HG02678 (cell line): ENCODE measurements at regions not wholly inside any gene's neighbourhood (a gene's known extent, or its start where the extent isn't known, plus 50 kb on each side); places are given as distances from the start of the nearest gene placed in this dataset.
"Not testable (repeated sequence)": the region's sequence is repeated elsewhere in the genome, so short reads cannot be mapped to it uniquely, and the experiment has no call there.

Source experiments
- ATAC-seq: cut with Tn5 transposase; IDR thresholded peaks from one replicate; pipeline ENCODE4 v1.9.1; 2021; ENCODE audit warnings: mild to moderate bottlenecking, moderate library complexity; ENCODE audit not compliant: unreplicated experiment

DNA sequence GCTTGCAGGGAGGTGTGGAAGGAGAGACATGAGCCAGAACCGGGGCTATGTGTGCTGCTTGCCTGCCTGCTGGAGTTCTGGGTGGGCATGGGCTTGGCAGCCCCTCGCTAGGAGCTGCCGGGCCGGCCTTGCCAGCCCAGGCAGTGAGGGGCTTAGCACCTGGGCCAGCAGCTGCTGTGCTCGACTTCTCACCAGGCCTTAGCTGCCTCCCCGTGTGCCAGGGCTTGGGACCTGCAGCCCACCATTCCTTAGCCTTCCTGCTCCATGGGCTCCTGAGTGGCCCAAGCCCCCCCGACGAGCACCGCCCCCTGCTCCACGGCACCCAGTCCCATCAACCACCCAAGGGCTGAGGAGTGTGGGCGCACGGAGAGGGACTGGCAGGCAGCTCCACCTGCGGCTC, 111.3 kb downstream of the OTOP1 start:
- ATAC-seq: not testable (repeated sequence)

DNA sequence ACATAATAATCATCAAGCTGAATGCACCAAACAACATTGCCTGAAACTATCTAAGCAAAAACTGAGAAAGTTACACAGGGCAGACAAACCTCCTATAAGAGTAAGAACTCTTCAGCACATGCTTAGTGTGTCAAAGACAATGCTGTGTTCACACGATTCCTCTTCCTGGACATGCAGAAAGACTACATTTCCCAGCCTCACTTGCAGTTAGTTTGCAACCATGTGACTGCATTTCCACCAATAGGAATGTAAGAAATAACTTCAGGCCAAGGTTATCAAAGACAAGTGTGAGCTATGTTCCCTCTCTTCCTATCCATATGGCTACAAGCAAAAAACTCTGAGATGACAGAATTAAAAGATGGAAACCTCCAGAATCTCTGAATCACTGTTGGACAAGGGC, 109.8 kb downstream of the OTOP1 start:
- ATAC-seq: not testable (repeated sequence)

DNA sequence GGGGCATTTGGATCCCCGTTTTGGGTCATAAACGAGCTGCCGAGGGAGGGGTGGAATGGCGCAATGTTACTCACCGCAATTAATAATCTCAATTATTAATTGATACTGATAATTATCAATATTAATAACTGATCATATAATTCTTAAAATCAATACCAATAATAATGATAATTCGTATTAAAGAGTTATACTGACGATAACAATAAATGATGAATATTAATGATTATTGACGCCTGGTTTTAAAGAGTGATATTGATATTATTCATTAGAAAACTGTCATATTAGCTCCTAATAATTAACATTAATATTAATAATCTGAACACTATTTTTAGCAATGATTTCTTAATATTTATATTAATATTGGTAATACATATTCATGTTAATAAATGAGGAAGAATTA, 92.4 kb downstream of the OTOP1 start:
- ATAC-seq: not testable (repeated sequence)

DNA sequence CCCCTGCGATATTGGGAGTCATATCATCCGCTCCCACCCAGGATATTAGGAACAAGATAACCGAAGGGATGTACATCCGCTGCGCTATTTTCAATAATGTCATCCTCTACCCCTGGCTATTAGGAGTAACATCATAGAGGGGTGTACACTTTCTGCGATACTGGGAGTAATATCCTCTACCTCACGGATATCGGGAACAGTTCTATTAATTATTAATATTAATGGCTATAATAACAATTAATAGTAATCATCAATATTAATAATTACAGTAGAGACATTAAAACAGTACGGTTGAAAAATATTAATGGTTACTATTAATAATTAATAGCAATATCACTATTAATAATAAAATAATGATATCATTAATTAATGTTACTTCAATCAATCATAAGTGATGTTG, 90.1 kb downstream of the OTOP1 start:
- ATAC-seq: not testable (repeated sequence)
